Epithelial cell of proximal tubule (primary cell): ENCODE measurements at regions not wholly inside any gene's neighbourhood (a gene's known extent, or its start where the extent isn't known, plus 50 kb on each side); places are given as distances from the start of the nearest gene placed in this dataset.

ENCODE experiments used
- DNase-seq: peaks from one replicate; pipeline ENCODE4 v3.0.0-alpha.2; 2011; ENCODE audit warnings: low read depth
- H3K4me3 ChIP-seq: 2 replicates; pipeline ENCODE4 v1.5.1; 2011; ENCODE audit warnings: low read depth, mild to moderate bottlenecking, low read length
- CTCF ChIP-seq: conservative IDR thresholded peaks from 2 replicates; pipeline ENCODE4 v1.5.1; 2012; ENCODE audit warnings: low read depth, mild to moderate bottlenecking, low read length

- H3K4me3 ChIP-seq: no peak overlapping the region
- no peak for TF ChIP-seq CTCF
- DNase-seq: no peak
These were observed 166.9 kb downstream of the SNX10 start for GRCh38 chr7:26458466-26459145.

GRCh38 chr7:26459540-26460193 lies 168.0 kb downstream of the SNX10 start:
- no peak overlapping the region for H3K4me3 ChIP-seq
- no peak for DNase-seq
- TF ChIP-seq CTCF: no peak

- no peak for DNase-seq
- TF ChIP-seq CTCF: no peak
- no peak overlapping the region for H3K4me3 ChIP-seq
These were observed 168.9 kb downstream of the SNX10 start for GRCh38 chr7:26460351-26461085.

GRCh38 chr7:26461518-26461917 lies 169.9 kb downstream of the SNX10 start:
- no peak overlapping the region for H3K4me3 ChIP-seq
- no peak for TF ChIP-seq CTCF
- no peak for DNase-seq

GRCh38 chr7:26466007-26466406 lies 174.3 kb downstream of the SNX10 start:
- no peak for DNase-seq
- H3K4me3 ChIP-seq: no peak overlapping the region
- no peak for TF ChIP-seq CTCF

- TF ChIP-seq CTCF: no peak
- no peak overlapping the region for H3K4me3 ChIP-seq
- no peak for DNase-seq
These were observed 175.4 kb downstream of the SNX10 start for GRCh38 chr7:26467104-26467503.
